Mucosa of descending colon (tissue), 3 donors: ENCODE measurements at regions not wholly inside any gene's neighbourhood (a gene's known extent, or its start where the extent isn't known, plus 50 kb on each side); places are given as distances from the start of the nearest gene placed in this dataset.
A peak's percentile ranks its signal among the peaks of the same experiment; 100 is the strongest.
"Not testable (repeated sequence)": the region's sequence is repeated elsewhere in the genome, so short reads cannot be mapped to it uniquely, and the experiment has no call there.

Experiments used
- ATAC-seq: fragments of 200-7000 bp; cut with Tn5 transposase; one replicate; pipeline ENCODE4 v1.9.1; 2020; ENCODE audit warnings: mild to moderate bottlenecking, moderate library complexity
- DNase-seq, 3 donors: peaks; one replicate each; pipeline ENCODE4 v3.0.0-alpha.2; 2020
- H3K36me3 ChIP-seq: fragments of 200-600 bp; one replicate; pipeline ENCODE4 v1.8.0; 2021; ENCODE audit warnings: low read depth, mild to moderate bottlenecking
- H3K4me1 ChIP-seq: fragments of 200-600 bp; one replicate; pipeline ENCODE4 v1.8.0; 2021; ENCODE audit warnings: low read depth, mild to moderate bottlenecking
- H3K4me3 ChIP-seq: fragments of 200-600 bp; one replicate; pipeline ENCODE4 v1.8.0; 2021; ENCODE audit warnings: mild to moderate bottlenecking
- H3K9me3 ChIP-seq: fragments of 200-600 bp; one replicate; pipeline ENCODE4 v1.8.0; 2021; ENCODE audit warnings: mild to moderate bottlenecking
- intact Hi-C, 2 donors: fragments of 100-400 bp; cut with DNase I in 1 of 2; cut with micrococcal nuclease in 1 of 2; formaldehyde crosslinking; loops; one replicate each; pipeline versions ENCODE4 v1.11.0 to v1.11.1; 2022; cut with DNase I, micrococcal nuclease
- TF ChIP-seq, protein P1 (sequence below): fragments of 200-600 bp; IDR thresholded peaks from one replicate; pipeline ENCODE4 v1.8.0; 2022; ENCODE audit warnings: antibody characterized with exemption, mild to moderate bottlenecking
- donor health status: DM: no; HTN: no; CAD: no; lungs with moderate emphysema.
- donor health status: DM: no; HTN: no; CAD: no.
- donor health status: DM: no; HTN: yes; CAD: no.

DNA sequence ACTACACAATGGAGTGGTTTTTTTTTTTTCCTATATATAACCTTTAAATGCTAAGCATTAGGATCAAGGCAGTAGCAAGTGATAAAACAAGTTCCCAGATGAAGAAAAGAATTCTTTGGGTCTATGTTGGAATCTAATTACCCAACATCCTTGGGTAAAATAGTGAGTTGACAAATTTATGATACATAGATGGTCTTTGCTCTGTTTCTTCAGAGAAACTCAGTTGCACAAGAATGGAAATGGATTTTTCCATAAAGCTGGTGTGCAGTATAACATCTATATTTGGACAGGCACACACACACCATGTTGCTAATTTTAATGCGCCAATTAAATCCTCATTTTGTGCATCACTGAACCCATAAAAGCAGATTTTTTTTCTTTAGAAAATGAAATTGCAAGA lies 137.0 kb upstream of the MED14 start:
- TF ChIP-seq, protein P1, sequence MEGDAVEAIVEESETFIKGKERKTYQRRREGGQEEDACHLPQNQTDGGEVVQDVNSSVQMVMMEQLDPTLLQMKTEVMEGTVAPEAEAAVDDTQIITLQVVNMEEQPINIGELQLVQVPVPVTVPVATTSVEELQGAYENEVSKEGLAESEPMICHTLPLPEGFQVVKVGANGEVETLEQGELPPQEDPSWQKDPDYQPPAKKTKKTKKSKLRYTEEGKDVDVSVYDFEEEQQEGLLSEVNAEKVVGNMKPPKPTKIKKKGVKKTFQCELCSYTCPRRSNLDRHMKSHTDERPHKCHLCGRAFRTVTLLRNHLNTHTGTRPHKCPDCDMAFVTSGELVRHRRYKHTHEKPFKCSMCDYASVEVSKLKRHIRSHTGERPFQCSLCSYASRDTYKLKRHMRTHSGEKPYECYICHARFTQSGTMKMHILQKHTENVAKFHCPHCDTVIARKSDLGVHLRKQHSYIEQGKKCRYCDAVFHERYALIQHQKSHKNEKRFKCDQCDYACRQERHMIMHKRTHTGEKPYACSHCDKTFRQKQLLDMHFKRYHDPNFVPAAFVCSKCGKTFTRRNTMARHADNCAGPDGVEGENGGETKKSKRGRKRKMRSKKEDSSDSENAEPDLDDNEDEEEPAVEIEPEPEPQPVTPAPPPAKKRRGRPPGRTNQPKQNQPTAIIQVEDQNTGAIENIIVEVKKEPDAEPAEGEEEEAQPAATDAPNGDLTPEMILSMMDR = no peak
- H3K4me1 ChIP-seq = no peaks in the 10 kb centered on the region
- intact Hi-C loops = loop anchor here in 1 of 2 donors (10.0 kb wide), 1 partner anchor 242 kb away; no protein-coding TSS in a partner anchor
- H3K4me3 ChIP-seq = no peak overlapping the region
- ATAC-seq (no peak), DNase-seq (no peak)
- H3K36me3 ChIP-seq = no peaks in the 10 kb centered on the region
- H3K9me3 ChIP-seq = no peaks in the 10 kb centered on the region

DNA sequence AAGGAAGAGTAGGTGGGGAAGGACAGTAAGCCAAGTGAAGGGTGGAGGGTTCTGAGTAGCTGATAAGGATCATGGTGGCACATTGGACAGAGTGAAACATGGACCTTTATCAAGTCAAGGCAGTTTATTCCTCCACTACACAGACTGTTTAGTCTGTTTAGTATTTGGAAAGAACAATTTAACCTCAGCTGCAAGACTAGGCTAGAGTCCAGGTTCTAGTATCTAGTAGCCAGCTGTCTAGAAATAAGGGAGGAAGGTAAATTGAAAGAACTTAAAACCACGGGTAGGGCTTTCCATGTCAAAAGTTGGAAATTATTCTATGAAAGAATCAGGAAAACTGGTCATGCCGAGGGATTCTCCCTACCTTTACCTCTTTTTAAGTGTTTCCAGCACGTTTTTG lies 140.1 kb upstream of the MED14 start:
- Histone ChIP-seq H3K9me3 (no peaks in the 10 kb centered on the region), H3K4me3 (no peak overlapping the region), H3K4me1 (no peaks in the 10 kb centered on the region), H3K36me3 (no peaks in the 10 kb centered on the region)
- ATAC-seq (no peak), DNase-seq (no peak)
- intact Hi-C loops = loop anchor here in 1 of 2 donors (10.0 kb wide), 1 partner anchor 239 kb away; no protein-coding TSS in a partner anchor
- TF ChIP-seq, protein P1 = no peak

DNA sequence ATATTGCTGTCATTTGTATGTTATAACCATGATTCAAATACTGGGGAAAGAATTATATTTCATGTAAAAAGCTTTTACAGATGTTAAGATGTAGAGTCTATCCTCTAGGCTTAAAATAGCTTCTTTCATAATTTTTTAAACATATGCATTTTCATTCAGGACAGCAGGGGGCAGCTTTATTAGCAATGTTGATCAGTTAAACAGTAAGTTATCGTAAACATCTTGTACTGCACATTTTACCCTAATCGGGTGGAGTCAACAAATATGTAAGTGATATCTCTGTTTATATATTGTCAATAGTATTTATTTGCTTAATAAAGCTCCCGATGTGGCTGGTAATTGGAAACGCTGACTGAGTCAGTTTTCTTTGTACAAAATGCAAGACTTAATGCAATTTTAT lies 142.5 kb upstream of the MED14 start:
- TF ChIP-seq, protein P1 = no peak
- Histone ChIP-seq H3K4me1 (no peaks in the 10 kb centered on the region), H3K36me3 (no peaks in the 10 kb centered on the region), H3K9me3 (no peaks in the 10 kb centered on the region), H3K4me3 (no peak overlapping the region)
- DNase-seq = peak in 1 of 3 donors; percentile 31
- intact Hi-C loops = loop anchor here in 1 of 2 donors (10.0 kb wide), 1 partner anchor 237 kb away; no protein-coding TSS in a partner anchor
- no peak for ATAC-seq

DNA sequence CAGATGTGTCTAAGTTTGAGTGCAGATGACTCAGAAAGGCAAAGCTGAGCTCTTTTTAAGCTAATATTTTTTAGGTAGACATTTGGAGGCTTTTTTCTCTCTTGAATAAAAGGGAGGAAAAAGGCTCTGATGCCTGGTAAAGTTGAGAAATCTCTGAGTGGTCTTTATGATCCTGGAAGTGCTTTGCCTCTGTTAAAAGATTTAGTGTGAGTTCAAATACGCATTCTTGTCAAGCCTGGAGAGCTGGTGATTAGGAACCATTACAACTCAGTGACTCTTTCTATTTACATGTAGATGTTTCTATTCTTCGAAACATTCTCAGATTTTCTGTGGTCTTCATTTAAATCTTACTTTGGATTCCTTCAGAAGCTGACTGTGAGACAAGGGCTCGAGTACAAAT lies 143.4 kb upstream of the MED14 start:
- H3K4me3 ChIP-seq = no peak overlapping the region
- intact Hi-C loops = loop anchor here in 1 of 2 donors (10.0 kb wide), 1 partner anchor 236 kb away; no protein-coding TSS in a partner anchor

DNA sequence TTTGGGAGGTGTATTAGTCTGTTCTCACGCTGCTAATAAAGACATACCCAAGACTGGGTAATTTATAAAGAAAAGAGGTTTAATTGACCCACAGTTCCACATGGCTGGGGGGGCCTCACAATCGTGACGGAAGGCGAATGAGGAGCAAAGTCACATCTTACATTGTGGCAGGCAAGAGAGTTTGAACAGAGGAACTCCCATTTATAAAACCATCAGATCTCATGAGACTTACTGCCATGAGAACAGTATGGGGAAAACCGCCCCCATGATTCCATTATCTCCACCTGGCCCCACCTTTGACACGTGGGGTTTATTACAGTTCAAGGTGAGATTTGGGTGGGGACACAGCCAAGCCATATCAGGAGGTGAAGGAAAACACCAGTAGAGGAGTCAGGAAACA lies 143.8 kb upstream of the MED14 start:
- ATAC-seq, H3K9me3 ChIP-seq, H3K36me3 ChIP-seq, H3K4me3 ChIP-seq, H3K4me1 ChIP-seq, DNase-seq: not testable (repeated sequence)
- intact Hi-C loops = loop anchor here in 1 of 2 donors (10.0 kb wide), 1 partner anchor 236 kb away; no protein-coding TSS in a partner anchor

More for the DNA sequence above, 143.4 kb upstream of the MED14 start:
- Histone ChIP-seq H3K36me3 (no peaks in the 10 kb centered on the region), H3K9me3 (no peaks in the 10 kb centered on the region), H3K4me1 (no peaks in the 10 kb centered on the region)
- ATAC-seq = no peak
- DNase-seq = no peak
- TF ChIP-seq, protein P1 = no peak

DNA sequence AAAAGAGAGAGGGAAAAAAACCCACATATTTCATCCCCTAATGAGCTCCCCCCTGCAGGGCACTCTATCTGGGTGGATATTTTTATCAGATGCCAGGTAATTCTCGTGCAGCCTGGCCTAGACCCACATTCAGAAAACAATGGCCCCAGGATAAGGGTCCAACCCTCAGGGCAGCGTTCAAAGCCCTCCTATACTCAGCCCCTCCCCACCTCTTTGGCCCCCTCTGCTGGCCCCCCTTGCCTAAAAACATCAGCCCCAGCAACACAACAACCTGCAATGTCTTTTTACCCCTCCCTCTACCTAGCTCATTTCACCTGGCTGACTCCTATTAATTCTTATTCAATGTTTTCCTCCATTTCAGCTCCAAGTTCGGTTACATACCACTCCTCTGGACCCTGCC lies 145.4 kb upstream of the MED14 start:
- Histone ChIP-seq H3K4me3 (no peak overlapping the region), H3K36me3 (no peaks in the 10 kb centered on the region), H3K4me1 (no peaks in the 10 kb centered on the region), H3K9me3 (no peaks in the 10 kb centered on the region)
- intact Hi-C loops = no loop called here
- TF ChIP-seq, protein P1 = no peak
- ATAC-seq = no peak
- no peak for DNase-seq
